ENCODE measurements at regions not wholly inside any gene's neighbourhood (a gene's known extent, or its start where the extent isn't known, plus 50 kb on each side); places are given as distances from the start of the nearest gene placed in this dataset.

GRCh38 chr4:81826817-81827424, 355.2 kb upstream of the RASGEF1B start:
- H3K4me1 ChIP-seq (ENCODE audit: control insufficient read depth in 1 of 2, insufficient read depth in 2 of 2, low read length in 2 of 2) = no peaks in the 10 kb centered on the region
- H3K4me3 ChIP-seq (ENCODE audit: low read depth in 1 of 2, low read length in 2 of 2) = no peak overlapping the region
- no peaks in the 10 kb centered on the region for H3K36me3 ChIP-seq (ENCODE audit: control insufficient read depth in 1 of 2, insufficient read depth in 2 of 2, low read length in 2 of 2)
- no peaks in the 10 kb centered on the region for H3K27me3 ChIP-seq (ENCODE audit: control insufficient read depth in 1 of 2, insufficient read depth in 2 of 2, low read length in 2 of 2)
- no peak overlapping the region for H3K27ac ChIP-seq (ENCODE audit: low read depth, low read length)
- no peak overlapping the region for H3K9ac ChIP-seq (ENCODE audit: low read depth in 1 of 2, low read length in 2 of 2)
- no peaks in the 10 kb centered on the region for H3K9me3 ChIP-seq (ENCODE audit: control insufficient read depth in 1 of 2, low read length in 2 of 2)

- H3K9ac ChIP-seq (ENCODE audit: low read depth in 1 of 2, low read length in 2 of 2) = no peak overlapping the region
- no peaks in the 10 kb centered on the region for H3K27me3 ChIP-seq (ENCODE audit: control insufficient read depth in 1 of 2, insufficient read depth in 2 of 2, low read length in 2 of 2)
- H3K36me3 ChIP-seq (ENCODE audit: control insufficient read depth in 1 of 2, insufficient read depth in 2 of 2, low read length in 2 of 2) = no peaks in the 10 kb centered on the region
- H3K9me3 ChIP-seq (ENCODE audit: control insufficient read depth in 1 of 2, low read length in 2 of 2) = no peaks in the 10 kb centered on the region
- no peaks in the 10 kb centered on the region for H3K4me1 ChIP-seq (ENCODE audit: control insufficient read depth in 1 of 2, insufficient read depth in 2 of 2, low read length in 2 of 2)
- H3K4me3 ChIP-seq (ENCODE audit: low read depth in 1 of 2, low read length in 2 of 2) = no peak overlapping the region
- H3K27ac ChIP-seq (ENCODE audit: low read depth, low read length) = no peak overlapping the region
Measured at GRCh38 chr4:81826335-81826734, 354.6 kb upstream of the RASGEF1B start.

GRCh38 chr4:81818385-81818920, 346.7 kb upstream of the RASGEF1B start:
- Histone ChIP-seq H3K27me3 (ENCODE audit: control insufficient read depth in 1 of 2, insufficient read depth in 2 of 2, low read length in 2 of 2) (no peaks in the 10 kb centered on the region), H3K9ac (ENCODE audit: low read depth in 1 of 2, low read length in 2 of 2) (no peak overlapping the region), H3K36me3 (ENCODE audit: control insufficient read depth in 1 of 2, insufficient read depth in 2 of 2, low read length in 2 of 2) (no peaks in the 10 kb centered on the region), H3K4me1 (ENCODE audit: control insufficient read depth in 1 of 2, insufficient read depth in 2 of 2, low read length in 2 of 2) (no peaks in the 10 kb centered on the region), H3K9me3 (ENCODE audit: control insufficient read depth in 1 of 2, low read length in 2 of 2) (no peaks in the 10 kb centered on the region), H3K4me3 (ENCODE audit: low read depth in 1 of 2, low read length in 2 of 2) (no peak overlapping the region), H3K27ac (ENCODE audit: low read depth, low read length) (no peak overlapping the region)

- Histone ChIP-seq H3K4me1 (ENCODE audit: control insufficient read depth in 1 of 2, insufficient read depth in 2 of 2, low read length in 2 of 2) (no peaks in the 10 kb centered on the region), H3K27me3 (ENCODE audit: control insufficient read depth in 1 of 2, insufficient read depth in 2 of 2, low read length in 2 of 2) (no peaks in the 10 kb centered on the region), H3K9me3 (ENCODE audit: control insufficient read depth in 1 of 2, low read length in 2 of 2) (no peaks in the 10 kb centered on the region), H3K27ac (ENCODE audit: low read depth, low read length) (no peak overlapping the region), H3K36me3 (ENCODE audit: control insufficient read depth in 1 of 2, insufficient read depth in 2 of 2, low read length in 2 of 2) (no peaks in the 10 kb centered on the region), H3K4me3 (ENCODE audit: low read depth in 1 of 2, low read length in 2 of 2) (no peak overlapping the region), H3K9ac (ENCODE audit: low read depth in 1 of 2, low read length in 2 of 2) (no peak overlapping the region)
Measured at GRCh38 chr4:81816031-81816761, 344.5 kb upstream of the RASGEF1B start.

- no peaks in the 10 kb centered on the region for H3K27me3 ChIP-seq (ENCODE audit: control insufficient read depth in 1 of 2, insufficient read depth in 2 of 2, low read length in 2 of 2)
- no peak overlapping the region for H3K9ac ChIP-seq (ENCODE audit: low read depth in 1 of 2, low read length in 2 of 2)
- no peaks in the 10 kb centered on the region for H3K4me1 ChIP-seq (ENCODE audit: control insufficient read depth in 1 of 2, insufficient read depth in 2 of 2, low read length in 2 of 2)
- H3K9me3 ChIP-seq (ENCODE audit: control insufficient read depth in 1 of 2, low read length in 2 of 2) = no peaks in the 10 kb centered on the region
- no peak overlapping the region for H3K27ac ChIP-seq (ENCODE audit: low read depth, low read length)
- H3K4me3 ChIP-seq (ENCODE audit: low read depth in 1 of 2, low read length in 2 of 2) = no peak overlapping the region
- H3K36me3 ChIP-seq (ENCODE audit: control insufficient read depth in 1 of 2, insufficient read depth in 2 of 2, low read length in 2 of 2) = no peaks in the 10 kb centered on the region
Measured at GRCh38 chr4:81814987-81815541, 343.4 kb upstream of the RASGEF1B start.

- Histone ChIP-seq H3K27me3 (ENCODE audit: control insufficient read depth in 1 of 2, insufficient read depth in 2 of 2, low read length in 2 of 2) (no peaks in the 10 kb centered on the region), H3K9ac (ENCODE audit: low read depth in 1 of 2, low read length in 2 of 2) (no peak overlapping the region), H3K36me3 (ENCODE audit: control insufficient read depth in 1 of 2, insufficient read depth in 2 of 2, low read length in 2 of 2) (no peaks in the 10 kb centered on the region), H3K9me3 (ENCODE audit: control insufficient read depth in 1 of 2, low read length in 2 of 2) (no peaks in the 10 kb centered on the region), H3K4me1 (ENCODE audit: control insufficient read depth in 1 of 2, insufficient read depth in 2 of 2, low read length in 2 of 2) (no peaks in the 10 kb centered on the region), H3K4me3 (ENCODE audit: low read depth in 1 of 2, low read length in 2 of 2) (no peak overlapping the region), H3K27ac (ENCODE audit: low read depth, low read length) (no peak overlapping the region)
Measured at GRCh38 chr4:81811562-81812293, 340.0 kb upstream of the RASGEF1B start.

GRCh38 chr4:81808011-81808672, 336.4 kb upstream of the RASGEF1B start:
- Histone ChIP-seq H3K4me3 (ENCODE audit: low read depth in 1 of 2, low read length in 2 of 2) (no peak overlapping the region), H3K27ac (ENCODE audit: low read depth, low read length) (no peak overlapping the region), H3K9ac (ENCODE audit: low read depth in 1 of 2, low read length in 2 of 2) (no peak overlapping the region), H3K9me3 (ENCODE audit: control insufficient read depth in 1 of 2, low read length in 2 of 2) (no peaks in the 10 kb centered on the region), H3K27me3 (ENCODE audit: control insufficient read depth in 1 of 2, insufficient read depth in 2 of 2, low read length in 2 of 2) (no peaks in the 10 kb centered on the region), H3K36me3 (ENCODE audit: control insufficient read depth in 1 of 2, insufficient read depth in 2 of 2, low read length in 2 of 2) (no peaks in the 10 kb centered on the region), H3K4me1 (ENCODE audit: control insufficient read depth in 1 of 2, insufficient read depth in 2 of 2, low read length in 2 of 2) (no peaks in the 10 kb centered on the region)

- no peaks in the 10 kb centered on the region for H3K36me3 ChIP-seq (ENCODE audit: control insufficient read depth in 1 of 2, insufficient read depth in 2 of 2, low read length in 2 of 2)
- no peak overlapping the region for H3K27ac ChIP-seq (ENCODE audit: low read depth, low read length)
- no peak overlapping the region for H3K9ac ChIP-seq (ENCODE audit: low read depth in 1 of 2, low read length in 2 of 2)
- no peaks in the 10 kb centered on the region for H3K9me3 ChIP-seq (ENCODE audit: control insufficient read depth in 1 of 2, low read length in 2 of 2)
- no peaks in the 10 kb centered on the region for H3K27me3 ChIP-seq (ENCODE audit: control insufficient read depth in 1 of 2, insufficient read depth in 2 of 2, low read length in 2 of 2)
- H3K4me1 ChIP-seq (ENCODE audit: control insufficient read depth in 1 of 2, insufficient read depth in 2 of 2, low read length in 2 of 2) = peaks cover 0 to 2% of the 10 kb centered on the region in 2 donors
- H3K4me3 ChIP-seq (ENCODE audit: low read depth in 1 of 2, low read length in 2 of 2) = no peak overlapping the region
Measured at GRCh38 chr4:81807386-81807785, 335.7 kb upstream of the RASGEF1B start.

GRCh38 chr4:81806485-81806884, 334.8 kb upstream of the RASGEF1B start:
- H3K9ac ChIP-seq (ENCODE audit: low read depth in 1 of 2, low read length in 2 of 2) = no peak overlapping the region
- no peaks in the 10 kb centered on the region for H3K36me3 ChIP-seq (ENCODE audit: control insufficient read depth in 1 of 2, insufficient read depth in 2 of 2, low read length in 2 of 2)
- H3K4me1 ChIP-seq (ENCODE audit: control insufficient read depth in 1 of 2, insufficient read depth in 2 of 2, low read length in 2 of 2) = peaks cover 0 to 5% of the 10 kb centered on the region in 2 donors
- no peak overlapping the region for H3K27ac ChIP-seq (ENCODE audit: low read depth, low read length)
- no peaks in the 10 kb centered on the region for H3K27me3 ChIP-seq (ENCODE audit: control insufficient read depth in 1 of 2, insufficient read depth in 2 of 2, low read length in 2 of 2)
- no peak overlapping the region for H3K4me3 ChIP-seq (ENCODE audit: low read depth in 1 of 2, low read length in 2 of 2)
- no peaks in the 10 kb centered on the region for H3K9me3 ChIP-seq (ENCODE audit: control insufficient read depth in 1 of 2, low read length in 2 of 2)

Data from duodenal mucosa (tissue), 2 donors.